Tibial nerve (tissue), 4 donors: ENCODE measurements at regions not wholly inside any gene's neighbourhood (a gene's known extent, or its start where the extent isn't known, plus 50 kb on each side); places are given as distances from the start of the nearest gene placed in this dataset.

Source experiments
- DNase-seq, 2 donors: peaks; one replicate each; pipeline ENCODE4 v3.0.0-alpha.2; 2019; ENCODE audit warnings: low spot score in 2 of 2
- H3K27ac ChIP-seq, 4 donors: fragments of 200-600 bp; sonication (generic) in 3 of 4; one replicate each; pipeline ENCODE4 v1.5.1; 2017 to 2019; ENCODE audit warnings: mild to moderate bottlenecking in 1 of 4
- H3K27me3 ChIP-seq, 2 donors: fragments of 200-600 bp; sonication (generic) in 1 of 2; one replicate each; pipeline versions ENCODE4 v1.5.1 to v1.6.0; 2017 to 2019
- H3K36me3 ChIP-seq, 3 donors: fragments of 200-600 bp; sonication (generic); one replicate each; pipeline ENCODE4 v1.5.1; 2018 to 2019
- H3K4me1 ChIP-seq, 4 donors: fragments of 200-600 bp; sonication (generic) in 3 of 4; one replicate each; pipeline ENCODE4 v1.5.1; 2017 to 2019
- H3K4me3 ChIP-seq, 4 donors: fragments of 200-600 bp; sonication (generic) in 3 of 4; one replicate each; pipeline ENCODE4 v1.5.1; 2017 to 2019; ENCODE audit warnings: mild to moderate bottlenecking in 1 of 4, moderate library complexity in 1 of 4
- H3K9me3 ChIP-seq, 4 donors: fragments of 200-600 bp; sonication (generic) in 3 of 4; one replicate each; pipeline ENCODE4 v1.5.1; 2017 to 2019
- EP300 ChIP-seq, 2 donors: sonication (generic); formaldehyde crosslinking; IDR thresholded peaks; one replicate each; pipeline ENCODE4 v1.6.1; 2017; ENCODE audit warnings: antibody characterized with exemption in 2 of 2, mild to moderate bottlenecking in 1 of 2
- POLR2A ChIP-seq, 2 donors: fragments of 450-650 bp; IDR thresholded peaks; one replicate each; pipeline ENCODE4 v1.6.1; 2017; ENCODE audit warnings: antibody characterized with exemption in 2 of 2, mild to moderate bottlenecking in 2 of 2, moderate library complexity in 2 of 2
- WGBS, 2 donors: methylation state at CpG; one replicate each; pipeline ENCODE4 v1.1.5; 2018; 5-methylcytosine and 5-hydroxymethylcytosine counted together
- TF ChIP-seq, protein P1 (sequence below), 5 experiments: fragments of 200-600 bp in 3 of 5; fragments of 450-650 bp in 2 of 5; sonication (generic) in 3 of 5; IDR thresholded peaks; one replicate each; pipeline ENCODE4 v1.5.1; 2016 to 2019; ENCODE audit warnings: antibody characterized with exemption in 5 of 5, mild to moderate bottlenecking in 3 of 5, moderate library complexity in 2 of 5

DNA sequence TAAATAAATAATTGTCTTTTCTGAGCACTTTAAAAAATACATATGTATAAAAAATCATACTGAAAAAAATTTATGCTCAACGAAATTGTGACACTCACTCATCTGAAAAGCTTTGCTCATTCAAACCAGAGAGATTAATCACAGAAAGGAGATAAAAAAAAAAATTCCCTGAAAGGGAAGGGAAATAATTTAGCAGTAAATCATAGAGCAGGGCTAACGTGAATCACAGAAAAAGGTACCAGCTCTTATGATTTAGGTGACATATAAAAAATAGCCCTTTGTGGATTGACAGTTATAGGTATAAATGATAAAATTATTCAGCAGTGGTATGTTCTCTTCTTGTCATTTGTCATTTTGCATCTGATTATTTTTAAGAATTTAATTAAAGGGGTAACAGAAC lies 552.7 kb upstream of the TENM3 start:
- 71 to 76% methylated on average over 2 of the region's 2 CpGs for WGBS, 2 donors
- no peaks in the 10 kb centered on the region for H3K27me3 ChIP-seq
- H3K4me3 ChIP-seq = no peak overlapping the region
- DNase-seq = no peak
- peaks cover 0 to 3% (median 0%) of the 10 kb centered on the region in 4 donors for H3K4me1 ChIP-seq
- no peak for TF ChIP-seq POLR2A (IDR thresholded peaks at IDR 0.05)
- no peak for TF ChIP-seq EP300 (IDR thresholded peaks at IDR 0.05)
- TF ChIP-seq, protein P1, sequence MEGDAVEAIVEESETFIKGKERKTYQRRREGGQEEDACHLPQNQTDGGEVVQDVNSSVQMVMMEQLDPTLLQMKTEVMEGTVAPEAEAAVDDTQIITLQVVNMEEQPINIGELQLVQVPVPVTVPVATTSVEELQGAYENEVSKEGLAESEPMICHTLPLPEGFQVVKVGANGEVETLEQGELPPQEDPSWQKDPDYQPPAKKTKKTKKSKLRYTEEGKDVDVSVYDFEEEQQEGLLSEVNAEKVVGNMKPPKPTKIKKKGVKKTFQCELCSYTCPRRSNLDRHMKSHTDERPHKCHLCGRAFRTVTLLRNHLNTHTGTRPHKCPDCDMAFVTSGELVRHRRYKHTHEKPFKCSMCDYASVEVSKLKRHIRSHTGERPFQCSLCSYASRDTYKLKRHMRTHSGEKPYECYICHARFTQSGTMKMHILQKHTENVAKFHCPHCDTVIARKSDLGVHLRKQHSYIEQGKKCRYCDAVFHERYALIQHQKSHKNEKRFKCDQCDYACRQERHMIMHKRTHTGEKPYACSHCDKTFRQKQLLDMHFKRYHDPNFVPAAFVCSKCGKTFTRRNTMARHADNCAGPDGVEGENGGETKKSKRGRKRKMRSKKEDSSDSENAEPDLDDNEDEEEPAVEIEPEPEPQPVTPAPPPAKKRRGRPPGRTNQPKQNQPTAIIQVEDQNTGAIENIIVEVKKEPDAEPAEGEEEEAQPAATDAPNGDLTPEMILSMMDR (IDR thresholded peaks at IDR 0.05) = no peak
- no peak overlapping the region for H3K27ac ChIP-seq
- no peaks in the 10 kb centered on the region for H3K36me3 ChIP-seq
- H3K9me3 ChIP-seq = peaks cover 0 to 2% (median 0%) of the 10 kb centered on the region in 4 donors

DNA sequence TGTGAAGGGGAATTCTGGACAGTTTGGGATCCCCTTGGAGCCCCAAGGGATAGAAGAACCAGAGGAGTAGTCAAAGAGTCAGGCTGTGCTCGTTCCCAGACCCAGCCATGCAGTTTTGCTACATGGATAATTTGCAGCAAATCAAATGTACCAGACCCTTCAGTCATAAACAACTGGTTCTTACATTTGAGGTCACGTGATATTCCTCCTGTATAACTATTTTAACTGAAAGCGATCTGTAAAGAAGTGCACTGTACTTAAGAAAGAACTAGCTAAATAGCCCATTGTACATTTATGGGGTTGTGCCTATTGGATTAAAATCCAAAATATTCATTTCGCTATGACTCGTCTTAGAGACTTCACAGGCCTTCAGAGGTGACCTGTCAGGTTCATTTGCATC lies 550.2 kb upstream of the TENM3 start:
- no peaks in the 10 kb centered on the region for H3K36me3 ChIP-seq
- no peaks in the 10 kb centered on the region for H3K4me1 ChIP-seq
- peaks cover 0 to 2% (median 0%) of the 10 kb centered on the region in 4 donors for H3K9me3 ChIP-seq
- WGBS, 2 donors = 84 to 86% methylated on average over 5 of the region's 5 CpGs
- DNase-seq = no peak
- H3K27ac ChIP-seq = no peak overlapping the region
- TF ChIP-seq, protein P1 (IDR thresholded peaks at IDR 0.05) = no peak
- TF ChIP-seq EP300 (IDR thresholded peaks at IDR 0.05) (no peak), POLR2A (IDR thresholded peaks at IDR 0.05) (no peak)
- no peaks in the 10 kb centered on the region for H3K27me3 ChIP-seq
- no peak overlapping the region for H3K4me3 ChIP-seq

DNA sequence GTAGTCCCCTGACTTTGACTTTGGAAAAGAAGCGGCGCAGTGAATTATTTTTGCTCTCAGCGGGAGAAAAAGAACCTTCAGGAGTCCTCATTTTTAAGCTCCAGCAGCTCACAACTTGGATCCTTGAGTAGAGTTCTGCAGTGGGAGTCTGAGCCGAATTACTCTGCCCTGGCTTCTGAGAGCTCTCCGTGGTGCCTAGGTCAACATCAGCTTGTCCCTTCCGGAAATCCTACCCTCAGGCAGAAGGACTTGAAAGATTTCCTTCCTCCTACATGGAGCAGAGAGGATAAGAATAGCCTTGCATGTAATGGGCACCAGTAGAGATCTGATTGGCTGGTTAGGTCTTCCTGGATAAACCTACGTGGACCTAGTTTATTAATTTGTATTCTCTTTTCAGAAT lies 549.7 kb upstream of the TENM3 start:
- 74 to 76% methylated on average over 7 of the region's 7 CpGs for WGBS, 2 donors
- TF ChIP-seq, protein P1 (IDR thresholded peaks at IDR 0.05) = no peak
- TF ChIP-seq EP300 (IDR thresholded peaks at IDR 0.05) = no peak
- TF ChIP-seq POLR2A (IDR thresholded peaks at IDR 0.05) = no peak
- no peaks in the 10 kb centered on the region for H3K27me3 ChIP-seq
- H3K27ac ChIP-seq = no peak overlapping the region
- DNase-seq = no peak
- peaks cover 0 to 2% (median 0%) of the 10 kb centered on the region in 4 donors for H3K9me3 ChIP-seq
- no peaks in the 10 kb centered on the region for H3K36me3 ChIP-seq
- no peaks in the 10 kb centered on the region for H3K4me1 ChIP-seq
- H3K4me3 ChIP-seq = no peak overlapping the region

DNA sequence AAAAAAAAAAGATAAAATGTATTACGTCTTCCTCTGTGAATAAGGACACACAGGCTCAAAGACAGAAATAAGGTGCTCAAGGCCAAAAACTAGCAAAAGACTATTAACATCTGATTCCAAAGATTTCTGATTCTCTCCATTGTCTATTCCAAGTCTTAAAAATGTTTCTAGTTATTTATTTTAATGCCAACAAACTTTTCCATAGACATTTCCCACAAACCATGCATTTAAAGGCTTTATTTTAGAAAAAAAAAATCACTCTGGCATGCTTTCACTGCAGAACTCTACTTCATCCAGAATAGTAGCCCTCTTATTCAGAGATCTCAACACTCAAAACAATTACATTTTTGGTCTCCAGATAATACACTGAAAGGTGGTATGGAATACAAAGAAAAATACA lies 545.0 kb upstream of the TENM3 start:
- no peak overlapping the region for H3K4me3 ChIP-seq
- WGBS, 2 donors = 61 to 69% methylated on average over 1 of the region's 1 CpG
- no peaks in the 10 kb centered on the region for H3K27me3 ChIP-seq
- H3K9me3 ChIP-seq = peaks cover 0 to 2% (median 0%) of the 10 kb centered on the region in 4 donors
- TF ChIP-seq EP300 (IDR thresholded peaks at IDR 0.05) = no peak
- no peak for TF ChIP-seq POLR2A (IDR thresholded peaks at IDR 0.05)
- DNase-seq = no peak
- H3K36me3 ChIP-seq = no peaks in the 10 kb centered on the region
- no peaks in the 10 kb centered on the region for H3K4me1 ChIP-seq
- H3K27ac ChIP-seq = no peak overlapping the region

DNA sequence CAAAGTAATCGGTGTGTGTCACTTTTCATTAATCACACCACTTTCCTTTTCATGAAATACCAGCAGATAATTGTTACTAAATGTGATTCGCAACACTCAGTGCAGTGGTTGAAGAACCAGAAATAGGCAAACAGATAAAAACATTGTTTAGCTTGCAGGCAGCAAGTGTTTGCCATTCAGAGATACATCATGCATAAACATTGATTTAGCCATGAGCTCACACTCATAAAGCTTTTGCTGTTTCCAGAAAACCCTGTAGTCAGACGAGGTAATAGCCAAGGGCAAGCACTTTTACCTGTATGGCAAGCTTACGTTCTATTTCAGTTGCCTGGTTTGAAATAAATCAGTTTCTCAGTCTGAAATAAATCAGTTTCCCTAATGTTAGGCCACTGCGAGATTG lies 542.0 kb upstream of the TENM3 start:
- no peak for TF ChIP-seq POLR2A (IDR thresholded peaks at IDR 0.05)
- TF ChIP-seq, protein P1 (IDR thresholded peaks at IDR 0.05) = no peak
- TF ChIP-seq EP300 (IDR thresholded peaks at IDR 0.05) = no peak
- 55 to 73% methylated on average over 5 of the region's 5 CpGs for WGBS, 2 donors
- H3K36me3 ChIP-seq = no peaks in the 10 kb centered on the region
- no peak for DNase-seq
- no peak overlapping the region for H3K4me3 ChIP-seq
- no peak overlapping the region for H3K27ac ChIP-seq
- no peaks in the 10 kb centered on the region for H3K27me3 ChIP-seq
- H3K4me1 ChIP-seq = no peaks in the 10 kb centered on the region
- H3K9me3 ChIP-seq = no peaks in the 10 kb centered on the region

DNA sequence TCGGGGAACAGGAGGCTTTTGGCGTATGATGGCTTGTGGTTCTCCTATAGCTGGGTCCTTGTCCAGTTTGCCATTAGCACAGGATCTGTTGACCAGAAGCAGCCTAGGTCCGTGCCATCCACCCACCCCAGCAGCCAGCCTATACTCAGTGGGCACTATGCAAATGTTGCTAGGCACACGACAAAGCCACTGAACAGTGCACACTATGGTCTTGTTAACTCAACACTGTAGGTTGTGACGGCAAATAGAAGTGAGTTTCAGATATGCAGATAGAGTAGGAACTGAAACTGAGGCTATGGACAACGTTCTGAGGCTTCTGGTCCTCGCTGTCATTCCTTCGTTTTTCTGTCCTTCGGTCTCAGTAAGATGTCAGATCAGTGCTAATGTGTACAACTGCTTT lies 541.3 kb upstream of the TENM3 start:
- Histone ChIP-seq H3K9me3 (no peaks in the 10 kb centered on the region), H3K27ac (no peak overlapping the region), H3K4me1 (no peaks in the 10 kb centered on the region), H3K4me3 (no peak overlapping the region), H3K36me3 (no peaks in the 10 kb centered on the region), H3K27me3 (no peaks in the 10 kb centered on the region)
- TF ChIP-seq, protein P1 (IDR thresholded peaks at IDR 0.05) = no peak
- TF ChIP-seq POLR2A (IDR thresholded peaks at IDR 0.05) = no peak
- TF ChIP-seq EP300 (IDR thresholded peaks at IDR 0.05) = no peak
- DNase-seq = no peak
- 75 to 81% methylated on average over 9 of the region's 9 CpGs for WGBS, 2 donors
